Renal pelvis (tissue), 1 donor: ENCODE measurements at regions not wholly inside any gene's neighbourhood (a gene's known extent, or its start where the extent isn't known, plus 50 kb on each side); places are given as distances from the start of the nearest gene placed in this dataset.
A peak's percentile ranks its signal among the peaks of the same experiment; 100 is the strongest.
"Not testable (repeated sequence)": the region's sequence is repeated elsewhere in the genome, so short reads cannot be mapped to it uniquely, and the experiment has no call there.

Experiments
- DNase-seq: peaks from one replicate; pipeline ENCODE4 v3.0.0-alpha.2; 2013

- DNase-seq = peak; percentile 48
Observed at GRCh38 chr4:38279650-38280322, 319.6 kb downstream of the PTTG2 start.

DNA sequence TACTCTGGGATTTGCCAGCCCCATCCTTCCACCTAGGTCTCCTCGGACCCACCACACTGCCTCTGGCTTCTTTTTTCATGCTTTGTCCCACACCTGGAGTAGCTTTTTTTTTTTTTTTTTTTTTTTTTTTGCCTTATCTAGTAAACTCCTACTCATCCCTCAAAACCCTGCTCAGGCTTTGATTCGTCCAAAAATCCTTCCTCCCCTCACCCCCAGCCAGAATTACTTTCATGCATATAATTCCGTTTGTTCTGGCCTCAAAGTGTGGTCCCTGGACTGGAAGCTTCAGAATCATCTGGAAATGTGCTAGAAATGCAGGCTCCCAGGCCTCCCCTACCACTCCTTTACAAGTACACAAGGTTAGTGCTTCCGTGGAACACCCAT, 320.1 kb downstream of the PTTG2 start:
- no peak for DNase-seq

GRCh38 chr4:38281371-38282071, 321.3 kb downstream of the PTTG2 start:
- DNase-seq = no peak

GRCh38 chr4:38283724-38284123, 323.5 kb downstream of the PTTG2 start:
- no peak for DNase-seq

DNA sequence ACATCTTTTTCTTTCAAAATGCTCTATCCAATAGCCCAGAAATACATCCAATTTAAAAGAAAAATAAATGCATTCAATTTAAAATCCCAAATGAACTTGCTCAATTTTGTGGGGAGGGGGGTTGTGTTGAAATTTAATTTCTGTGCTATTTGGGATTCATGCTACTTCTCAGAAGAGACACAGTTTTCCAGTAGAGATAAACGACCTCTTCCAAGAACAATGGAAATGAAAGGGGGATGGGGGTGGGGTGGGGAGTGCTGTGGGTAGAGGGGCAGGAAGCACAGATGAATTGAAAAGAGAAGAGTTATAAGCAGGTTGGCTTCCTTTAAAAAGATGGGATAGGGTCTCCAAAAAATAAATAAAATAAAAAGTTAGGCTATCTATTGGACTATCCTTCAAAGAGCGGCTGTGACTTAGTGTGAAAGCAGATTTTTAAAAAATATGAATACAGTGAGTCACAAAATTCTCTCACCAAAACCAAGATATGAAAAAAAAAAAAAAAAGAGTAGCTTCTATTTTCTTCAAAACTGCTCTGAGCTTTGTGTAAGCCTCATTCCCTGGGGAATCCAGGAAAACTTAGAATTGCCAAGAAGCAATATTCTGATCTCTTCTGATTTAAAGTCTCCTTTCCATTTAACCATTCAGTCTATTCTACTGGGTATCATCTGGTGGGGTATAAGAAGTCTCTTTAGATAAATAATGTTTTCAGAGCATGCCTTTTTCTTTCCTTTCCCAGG, 324.3 kb downstream of the PTTG2 start:
- no peak for DNase-seq

DNA sequence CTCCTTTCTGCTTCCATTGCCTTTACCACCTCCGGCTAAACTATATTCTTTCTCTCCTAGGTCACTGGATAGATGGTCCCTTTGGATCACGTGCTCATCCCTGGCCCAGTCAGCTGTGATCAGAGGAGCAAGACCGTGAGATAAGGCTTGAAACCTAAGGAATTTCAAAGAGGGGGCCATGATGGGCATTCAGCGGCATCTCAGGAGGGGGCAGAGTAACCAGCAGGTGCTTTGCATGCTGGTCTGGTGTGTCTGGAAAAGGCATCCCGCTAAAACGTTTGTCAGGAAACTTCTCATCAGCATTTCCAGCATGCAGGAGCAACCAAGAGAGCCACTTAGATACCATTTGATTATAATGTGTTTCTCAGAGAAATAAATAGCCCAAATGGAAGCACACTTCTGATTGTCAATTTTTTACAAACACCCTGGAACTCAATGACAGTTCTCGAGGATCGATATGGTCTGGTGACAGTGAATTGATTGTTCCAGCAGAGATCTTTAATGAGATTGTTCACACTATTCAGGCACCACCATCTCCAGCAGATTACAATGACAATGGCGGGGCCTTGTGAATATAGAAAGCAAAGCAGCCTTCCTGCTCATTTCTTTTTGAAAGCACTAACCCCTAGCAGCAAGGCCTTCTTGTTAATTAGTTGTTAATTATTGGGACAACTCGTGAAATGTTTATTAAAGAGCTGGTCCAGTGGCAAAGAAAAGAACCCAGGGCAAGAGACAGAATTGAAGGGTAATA, 327.1 kb downstream of the PTTG2 start:
- no peak for DNase-seq

DNA sequence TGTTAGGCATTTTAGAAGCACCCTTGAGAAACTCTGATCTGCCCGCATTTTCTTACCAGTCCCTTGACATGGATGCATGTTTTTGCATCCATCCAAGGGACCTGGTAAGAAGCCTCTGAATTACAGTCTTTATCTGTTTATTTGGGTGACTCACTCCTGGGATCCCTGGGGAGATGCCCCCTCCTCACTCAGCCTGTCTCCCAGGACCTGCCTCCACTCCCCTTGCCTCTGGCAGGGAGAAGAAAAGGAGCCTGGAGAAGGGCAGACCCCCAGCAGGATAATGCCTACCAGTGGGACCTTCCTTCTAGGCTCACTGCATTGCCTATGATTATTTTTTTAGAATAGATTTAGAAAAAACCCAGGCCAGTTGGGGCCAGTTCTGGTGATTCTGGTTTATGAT, 329.4 kb downstream of the PTTG2 start:
- DNase-seq = no peak

DNA sequence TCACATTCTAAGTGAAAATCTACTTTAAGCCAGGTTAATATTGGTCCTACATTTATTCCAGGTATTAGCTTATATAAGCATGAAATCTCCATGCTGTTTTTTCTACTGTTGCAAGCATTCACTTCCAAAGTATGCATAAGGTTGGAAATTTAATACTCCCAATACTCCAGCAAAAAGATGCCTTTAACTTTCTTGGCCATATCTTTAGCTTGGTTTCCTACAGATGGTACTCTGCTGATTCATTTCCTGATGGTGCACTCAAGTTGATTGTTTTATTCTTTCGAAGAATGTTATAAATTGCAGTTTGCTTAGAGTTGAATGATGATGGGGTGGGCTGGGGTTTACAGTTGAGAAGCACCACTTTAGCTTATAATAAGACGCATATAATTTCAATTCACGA, 330.2 kb downstream of the PTTG2 start:
- DNase-seq = no peak

- DNase-seq = no peak
Observed at GRCh38 chr4:38290914-38291313, 330.7 kb downstream of the PTTG2 start.

DNA sequence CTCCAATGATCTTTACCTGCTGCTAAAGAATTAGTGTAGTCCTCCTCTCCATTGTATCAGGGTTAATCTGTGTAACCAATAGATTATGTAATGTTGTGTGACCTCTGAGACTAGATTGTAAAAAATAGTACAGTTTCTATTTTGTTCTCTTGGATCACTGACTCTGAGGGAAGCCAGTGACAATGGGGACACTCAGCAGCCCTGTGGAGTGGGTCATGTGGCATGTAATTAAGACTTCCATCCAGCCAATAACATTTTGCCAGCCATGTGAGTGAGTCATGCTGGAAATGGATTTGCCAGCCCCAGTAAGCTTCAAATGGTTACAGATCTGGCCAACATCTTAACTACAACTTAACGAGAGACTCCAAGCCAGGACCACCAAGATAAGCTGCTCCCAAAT, 332.3 kb downstream of the PTTG2 start:
- DNase-seq = no peak

- DNase-seq = no peak
Observed at GRCh38 chr4:38294238-38294637, 334.0 kb downstream of the PTTG2 start.

GRCh38 chr4:38297061-38297460, 336.9 kb downstream of the PTTG2 start:
- no peak for DNase-seq

DNA sequence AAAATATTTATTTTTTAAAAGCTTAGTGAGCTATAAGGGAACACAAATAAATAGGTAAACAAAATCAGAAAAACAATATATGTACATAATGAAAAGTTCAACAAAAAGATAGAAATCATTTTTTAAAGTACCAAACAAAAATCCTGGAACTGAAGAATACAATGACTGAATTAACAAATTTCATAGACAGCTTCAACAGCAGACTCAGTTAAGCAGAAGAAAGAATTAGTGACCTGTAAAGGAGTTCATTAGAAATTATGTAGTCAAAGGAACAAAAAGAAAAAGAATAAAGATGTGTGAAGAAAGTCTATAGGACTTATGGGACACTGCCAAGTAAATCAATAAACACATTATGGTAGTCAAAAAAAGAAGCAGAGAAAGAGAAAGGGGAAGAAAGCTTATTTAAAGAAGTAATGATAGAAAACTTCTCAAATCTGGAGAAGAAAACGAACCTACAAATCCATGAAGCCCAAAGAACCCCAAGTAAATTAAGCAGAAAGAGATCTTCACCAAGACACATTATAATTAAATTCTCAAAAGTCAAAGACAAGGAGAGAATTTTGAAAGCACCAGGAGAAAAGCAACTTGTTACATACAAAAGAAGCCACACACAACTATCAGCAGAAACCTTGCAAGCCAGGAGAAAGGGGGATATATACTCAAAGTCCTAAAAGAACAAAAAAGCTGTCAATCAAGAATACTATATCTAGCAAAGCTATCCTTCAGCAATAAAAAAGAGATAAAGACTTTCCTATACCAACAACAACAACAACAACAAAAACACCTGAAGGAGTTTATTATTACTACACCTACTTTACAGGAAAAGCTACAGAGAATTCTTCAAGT, 338.9 kb downstream of the PTTG2 start:
- DNase-seq = no peak

DNA sequence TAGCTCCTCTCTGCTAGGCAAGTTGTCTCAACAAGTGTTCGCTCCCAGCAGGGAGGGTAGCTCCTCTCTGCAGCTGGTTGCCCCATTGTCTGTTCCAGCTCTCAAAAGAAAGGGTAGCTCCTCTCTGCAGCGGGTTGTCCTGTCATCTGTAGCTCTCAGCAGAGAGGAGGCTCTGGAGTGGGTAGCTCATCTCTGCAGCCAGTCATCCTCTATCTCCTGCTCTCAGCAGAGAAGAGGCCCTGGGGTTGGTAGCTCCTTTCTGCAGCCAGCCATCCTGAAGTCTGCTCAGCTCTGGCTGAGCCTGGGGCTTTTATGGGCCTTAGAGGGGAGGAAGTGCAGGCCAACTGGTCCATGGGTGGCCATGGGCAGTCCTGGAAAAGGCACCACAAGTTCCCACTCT, 342.7 kb downstream of the PTTG2 start:
- DNase-seq = no peak

DNA sequence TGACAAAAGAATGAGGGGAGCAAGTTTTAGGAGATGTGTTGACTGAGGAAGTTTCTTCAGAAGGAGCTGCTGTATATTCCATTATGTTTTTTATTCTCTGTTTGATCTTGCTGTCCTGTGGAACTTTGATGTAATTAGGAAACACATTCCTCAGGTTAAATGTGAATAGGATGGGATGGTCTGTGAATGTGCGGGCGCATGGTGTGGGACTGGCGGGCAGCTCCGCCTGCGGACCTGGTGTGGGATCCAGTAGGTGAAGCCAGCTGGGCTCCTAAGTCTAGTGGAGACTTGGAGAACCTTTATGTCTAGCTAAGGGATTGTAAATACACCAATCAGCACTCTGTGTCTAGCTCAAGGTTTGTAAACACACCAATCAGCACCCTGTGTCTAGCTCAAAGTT, 344.3 kb downstream of the PTTG2 start:
- DNase-seq = not testable (repeated sequence)

DNA sequence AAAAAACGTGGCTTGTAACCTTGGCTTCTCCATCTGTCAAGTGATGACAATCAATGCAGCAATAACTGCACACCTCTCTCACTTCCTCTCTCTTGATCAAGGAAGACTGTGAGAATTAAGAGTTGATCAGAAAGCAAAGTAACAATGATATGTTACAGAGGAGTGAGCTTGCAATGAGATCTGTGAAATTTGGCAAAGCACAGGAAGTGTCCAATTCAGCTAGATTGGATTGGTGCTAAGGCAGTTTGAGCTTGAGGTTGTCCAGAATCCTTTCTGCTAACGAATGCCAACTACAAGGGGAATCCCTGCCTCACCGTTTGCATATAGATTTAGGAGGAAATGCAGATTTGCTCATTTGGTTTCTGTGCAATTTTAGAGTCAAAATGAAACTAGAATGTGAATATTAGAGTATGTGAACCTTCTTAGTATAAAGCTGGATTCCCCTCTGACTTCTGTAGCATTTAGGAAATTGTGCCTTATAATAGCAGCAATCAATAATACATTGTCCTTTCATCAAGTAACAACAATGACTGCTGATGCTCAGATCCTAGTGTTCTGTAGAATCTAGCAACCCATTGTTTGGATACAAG, 346.4 kb downstream of the PTTG2 start:
- DNase-seq = no peak

- DNase-seq = no peak
Observed at GRCh38 chr4:38308728-38309311, 348.6 kb downstream of the PTTG2 start.

- no peak for DNase-seq
Observed at GRCh38 chr4:38309471-38309870, 349.3 kb downstream of the PTTG2 start.

DNA sequence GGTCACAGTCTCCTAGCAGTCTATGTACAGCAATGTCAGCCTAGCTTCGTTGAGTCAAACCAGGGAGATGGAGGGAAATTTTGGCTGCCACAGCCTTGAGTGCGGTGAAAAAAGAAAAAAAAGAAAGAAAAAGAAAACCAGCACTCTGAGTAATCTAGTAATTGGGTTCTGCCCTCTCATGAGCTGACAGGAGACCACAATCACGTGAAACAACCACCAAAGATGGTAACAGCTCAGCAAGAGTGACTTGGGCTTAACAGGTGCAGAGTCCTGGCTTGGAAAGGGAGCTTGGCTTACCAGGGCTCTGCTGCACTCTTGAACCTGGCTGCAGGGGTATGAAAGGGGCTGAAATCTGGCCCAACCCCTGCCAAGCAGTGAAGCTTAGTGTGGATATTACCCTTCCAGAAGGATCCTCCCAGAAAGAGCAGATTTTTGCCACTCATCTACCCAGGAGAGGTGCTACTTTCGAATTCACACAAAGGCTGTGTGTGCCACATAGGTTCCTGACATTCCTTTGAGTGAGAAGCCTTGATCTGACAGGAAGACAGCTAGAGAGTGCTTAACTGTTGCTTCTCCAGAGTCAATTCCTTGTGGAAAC, 350.3 kb downstream of the PTTG2 start:
- no peak for DNase-seq

- DNase-seq = no peak
Observed at GRCh38 chr4:38311495-38312126, 351.4 kb downstream of the PTTG2 start.
